GM20000 (cell line): ENCODE measurements at regions not wholly inside any gene's neighbourhood (a gene's known extent, or its start where the extent isn't known, plus 50 kb on each side); places are given as distances from the start of the nearest gene placed in this dataset.
"Not testable (repeated sequence)": the region's sequence is repeated elsewhere in the genome, so short reads cannot be mapped to it uniquely, and the experiment has no call there.

ENCODE experiments used
- DNase-seq: peaks from one replicate; pipeline ENCODE4 v3.0.0; 2012; ENCODE audit warnings: low spot score
- CTCF ChIP-seq: IDR thresholded peaks from 2 replicates; pipeline ENCODE4 v1.5.1; 2012; ENCODE audit warnings: mild to moderate bottlenecking, control low read depth; ENCODE audit errors: extremely low read depth, missing control alignments

- DNase-seq, result not testable (repeated sequence)
Observed at GRCh38 chr10:45056806-45057205, 56.1 kb downstream of the ZNF22 start.

GRCh38 chr10:45058580-45058979 lies 57.9 kb downstream of the ZNF22 start:
- no peak for TF ChIP-seq CTCF
- DNase-seq, result no peak

- TF ChIP-seq CTCF, result no peak
- DNase-seq, result no peak
Observed at GRCh38 chr10:45058992-45059561, 58.4 kb downstream of the ZNF22 start.

DNA sequence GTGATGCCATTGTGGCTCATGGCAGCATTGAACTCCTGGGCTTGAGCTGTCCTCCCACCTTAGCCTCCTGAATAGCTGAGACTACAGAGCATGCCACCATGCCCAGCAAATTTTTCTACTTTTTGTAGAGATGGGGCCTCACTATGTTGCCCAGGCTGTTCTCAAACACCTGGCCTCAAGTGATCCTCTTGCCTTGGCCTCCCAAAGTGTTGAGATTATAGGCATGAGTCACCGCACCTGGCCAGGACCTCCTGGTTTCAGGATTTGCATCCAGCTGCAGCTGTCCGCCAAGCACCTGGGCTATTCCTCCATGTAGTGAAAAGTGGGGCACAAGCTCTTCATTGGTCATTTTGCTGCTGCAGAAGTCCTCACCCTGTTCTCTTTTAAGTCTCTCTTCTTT lies 58.9 kb downstream of the ZNF22 start:
- DNase-seq, result no peak
- TF ChIP-seq CTCF, result no peak

- TF ChIP-seq CTCF, result no peak
Observed at GRCh38 chr10:45061982-45062381, 61.3 kb downstream of the ZNF22 start.

DNA sequence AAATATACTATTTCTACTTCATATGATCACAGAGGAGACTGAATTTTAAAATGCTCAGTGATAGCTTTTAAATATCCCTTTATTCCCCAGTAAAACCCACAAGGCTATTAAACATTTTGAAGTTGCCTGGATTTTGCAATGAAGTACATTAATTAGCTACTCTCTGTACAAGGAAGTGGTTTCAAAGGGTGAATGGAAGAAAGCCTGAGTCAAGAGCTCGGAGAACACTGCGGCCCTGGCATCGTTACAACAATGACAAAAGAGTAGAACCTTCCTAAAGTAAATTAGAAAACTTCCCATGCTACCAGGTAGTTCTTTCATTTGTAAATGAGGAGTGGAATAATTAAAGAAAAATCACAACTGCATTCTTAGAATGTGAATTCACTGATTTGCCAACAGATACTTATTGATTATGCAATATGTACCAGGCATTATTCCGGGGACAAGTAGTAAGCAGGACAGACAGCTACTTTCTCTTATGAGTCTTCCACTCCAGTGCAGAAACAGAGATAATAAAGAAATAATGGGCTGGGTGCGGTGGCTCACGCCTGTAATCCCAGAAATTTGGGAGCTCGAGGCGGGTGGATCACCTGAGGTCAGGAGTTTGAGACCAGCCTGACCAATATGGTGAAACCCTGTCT lies 63.0 kb downstream of the ZNF22 start:
- TF ChIP-seq CTCF, result no peak
- DNase-seq, result no peak

More at GRCh38 chr10:45061982-45062381, 61.3 kb downstream of the ZNF22 start:
- no peak for DNase-seq

DNA sequence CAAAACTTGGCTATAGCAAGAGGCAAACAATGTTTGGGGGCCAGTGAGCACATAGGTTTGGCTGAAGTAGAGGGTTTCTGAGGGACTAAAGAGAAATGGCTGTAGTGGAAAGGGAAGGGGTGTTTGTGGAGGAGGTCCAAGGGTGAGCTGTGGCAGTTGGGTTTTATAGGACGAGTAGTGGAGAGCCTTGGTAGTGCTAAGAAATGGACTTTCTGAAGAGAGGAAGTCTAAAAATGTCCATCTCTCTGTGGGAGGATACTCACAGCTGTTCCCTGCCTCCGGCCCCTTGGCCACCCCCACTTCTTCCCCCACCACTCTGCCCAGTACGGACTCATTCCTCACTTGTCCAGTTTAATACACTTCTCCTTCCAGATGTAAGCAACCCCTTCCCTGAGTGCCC lies 64.3 kb downstream of the ZNF22 start:
- no peak for TF ChIP-seq CTCF
- DNase-seq, result no peak
